Mammary epithelial cell (primary cell): ENCODE measurements at regions not wholly inside any gene's neighbourhood (a gene's known extent, or its start where the extent isn't known, plus 50 kb on each side); places are given as distances from the start of the nearest gene placed in this dataset.

Experiments used
- CTCF ChIP-seq, 2 donors: IDR thresholded peaks in 1 of 2; conservative IDR thresholded peaks in 1 of 2; 2 replicates each; pipeline ENCODE4 v1.5.1; 2011 to 2012; ENCODE audit warnings: inconsistent platforms in 2 of 2, low read length in 2 of 2, mild to moderate bottlenecking in 2 of 2, control low read depth in 1 of 2, low read depth in 1 of 2; ENCODE audit not compliant: insufficient read depth in 1 of 2; ENCODE audit errors: extremely low read depth in 1 of 2
- EZH2 ChIP-seq: IDR thresholded peaks from 2 replicates; pipeline ENCODE4 v1.6.1; 2012; ENCODE audit warnings: low read length, inconsistent platforms, borderline replicate concordance

DNA sequence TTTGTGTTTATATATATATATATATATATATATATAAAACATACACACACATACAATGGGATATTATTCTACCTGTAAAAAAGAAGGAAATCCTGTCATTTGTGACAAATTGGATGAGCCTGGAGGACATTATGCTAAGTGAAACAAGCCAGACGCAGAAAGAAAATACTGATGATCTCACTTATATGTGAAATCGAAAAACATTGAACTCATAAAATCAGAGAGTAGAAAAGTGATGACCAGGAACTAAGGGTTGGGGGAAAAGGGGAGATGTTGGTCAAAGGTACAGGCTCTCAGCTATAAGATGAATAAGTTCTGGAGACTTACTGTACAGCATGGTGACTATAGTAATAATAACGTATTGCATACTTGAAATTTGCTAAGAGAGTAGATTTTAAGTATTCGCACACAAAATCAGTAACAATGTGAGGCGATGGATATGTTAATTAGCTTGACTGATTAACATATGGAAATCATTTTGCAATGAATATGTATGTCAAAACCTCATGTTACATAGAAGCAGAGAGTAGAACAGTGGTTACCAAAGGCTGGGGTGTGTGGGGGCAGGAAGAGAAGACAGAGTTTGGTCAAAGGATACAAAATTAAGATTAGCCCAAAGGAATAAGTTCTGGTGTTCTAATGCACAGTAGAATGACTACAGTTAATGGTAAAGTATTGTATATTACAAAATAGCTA, 92.3 kb upstream of the PHACTR1 start:
- TF ChIP-seq CTCF (conservative IDR thresholded peaks at IDR 0.05 in 1 of 2, IDR thresholded peaks at IDR 0.05 in 1 of 2; ENCODE audit: extremely low read depth in 1 of 2, insufficient read depth in 1 of 2, low read depth in 1 of 2, low read length in 2 of 2) = no peak
- TF ChIP-seq EZH2 = no peak
